ENCODE measurements at regions not wholly inside any gene's neighbourhood (a gene's known extent, or its start where the extent isn't known, plus 50 kb on each side); places are given as distances from the start of the nearest gene placed in this dataset.

DNA sequence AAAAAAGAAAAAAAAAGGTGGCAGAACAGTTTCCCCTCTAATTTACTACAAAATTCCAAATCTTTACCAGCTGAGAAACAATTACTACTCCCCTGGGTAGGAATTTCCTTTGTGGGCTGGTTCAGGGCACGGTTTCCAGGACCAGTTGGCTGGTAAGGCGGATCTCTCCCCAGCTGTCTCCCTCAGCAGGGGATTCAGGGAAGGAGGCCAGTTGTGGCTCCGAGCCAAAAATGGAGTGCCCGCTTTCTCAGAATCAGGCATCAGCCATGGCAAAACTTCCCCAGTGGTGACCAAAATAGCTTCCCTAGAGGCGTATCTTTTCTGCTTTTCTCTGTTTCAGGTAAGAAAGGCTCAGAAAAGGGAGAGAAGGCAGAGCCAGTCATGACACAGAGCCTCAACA, 91.2 kb downstream of the ZNF22 start:
- TF ChIP-seq CTCF (IDR thresholded peaks at IDR 0.05 in 4 of 5, conservative IDR thresholded peaks at IDR 0.05 in 1 of 5) (no peak), POLR2A (IDR thresholded peaks at IDR 0.05) (no peak)
